ENCODE measurements at regions not wholly inside any gene's neighbourhood (a gene's known extent, or its start where the extent isn't known, plus 50 kb on each side); places are given as distances from the start of the nearest gene placed in this dataset.

DNA sequence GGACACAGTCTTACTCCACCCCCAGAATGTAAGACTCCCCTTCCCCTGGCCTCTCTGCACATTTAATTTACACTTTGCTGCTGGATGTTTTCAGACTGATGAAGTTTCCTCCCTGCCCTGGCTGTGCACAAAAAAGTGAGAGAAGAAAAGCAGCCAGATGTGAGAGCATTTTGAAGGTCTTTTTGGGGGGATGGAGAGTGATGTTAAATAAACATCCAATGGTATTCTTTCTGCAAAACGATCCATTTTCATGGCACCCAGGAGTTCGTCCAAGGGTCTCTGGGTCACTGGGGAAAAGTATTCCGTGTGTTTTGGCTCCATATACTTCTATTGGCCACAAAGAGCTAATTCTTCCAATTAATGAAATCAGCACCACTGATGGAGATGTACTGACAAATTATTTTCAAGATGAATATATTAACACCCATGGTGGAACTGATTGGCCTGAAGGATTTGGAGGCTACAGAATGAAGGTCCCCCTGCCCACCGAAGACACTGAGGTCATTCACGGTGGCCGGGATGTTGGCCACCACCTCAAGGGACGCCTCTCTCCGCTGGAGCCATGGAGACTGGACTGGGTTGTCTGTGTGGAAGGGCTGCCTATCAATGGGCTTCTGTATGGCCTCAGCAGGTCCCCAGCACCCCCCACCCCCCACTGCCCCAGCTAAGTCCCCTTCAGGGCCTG is 107.6 kb upstream of the PKDCC start:
- Histone ChIP-seq H3K4me3 (ENCODE audit: insufficient read depth, low read depth, low read length, poor library complexity, severe bottlenecking) (no peak overlapping the region), H3K36me3 (ENCODE audit: control insufficient read depth, insufficient read depth, low read length) (no peaks in the 10 kb centered on the region), H3K27me3 (replicated peaks; ENCODE audit: control insufficient read depth, insufficient read depth, low read length, poor library complexity, severe bottlenecking) (peaks cover 3% of the 10 kb centered on the region), H3K9me3 (ENCODE audit: control insufficient read depth, low read length) (no peaks in the 10 kb centered on the region), H3K27ac (ENCODE audit: insufficient read depth, low read length, poor library complexity, severe bottlenecking) (no peak overlapping the region), H3K4me1 (ENCODE audit: control insufficient read depth, insufficient read depth, low read length, poor library complexity, severe bottlenecking) (no peaks in the 10 kb centered on the region)
- DNase-seq: no peak

DNA sequence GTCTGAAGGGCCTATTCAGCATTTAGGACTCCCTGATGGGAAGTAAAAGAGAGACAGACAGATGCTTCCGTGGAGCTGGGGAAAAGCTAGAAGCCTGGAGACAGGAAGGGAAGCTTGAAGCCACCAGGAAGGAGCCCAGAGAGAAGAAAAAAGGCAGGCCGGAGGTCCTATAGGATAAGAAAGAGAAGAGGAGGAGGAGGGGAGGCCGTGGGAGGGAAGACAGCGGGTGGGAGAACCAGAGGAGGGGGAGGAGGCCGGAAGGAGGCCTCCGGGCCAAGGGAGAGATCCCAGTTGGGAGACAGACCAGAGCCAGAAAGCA is 107.1 kb upstream of the PKDCC start:
- H3K4me3 ChIP-seq (ENCODE audit: insufficient read depth, low read depth, low read length, poor library complexity, severe bottlenecking): no peak overlapping the region
- no peak for DNase-seq
- peaks cover 3% of the 10 kb centered on the region for H3K27me3 ChIP-seq (replicated peaks; ENCODE audit: control insufficient read depth, insufficient read depth, low read length, poor library complexity, severe bottlenecking)
- no peaks in the 10 kb centered on the region for H3K36me3 ChIP-seq (ENCODE audit: control insufficient read depth, insufficient read depth, low read length)
- H3K27ac ChIP-seq (ENCODE audit: insufficient read depth, low read length, poor library complexity, severe bottlenecking): no peak overlapping the region
- no peaks in the 10 kb centered on the region for H3K9me3 ChIP-seq (ENCODE audit: control insufficient read depth, low read length)
- no peaks in the 10 kb centered on the region for H3K4me1 ChIP-seq (ENCODE audit: control insufficient read depth, insufficient read depth, low read length, poor library complexity, severe bottlenecking)

DNA sequence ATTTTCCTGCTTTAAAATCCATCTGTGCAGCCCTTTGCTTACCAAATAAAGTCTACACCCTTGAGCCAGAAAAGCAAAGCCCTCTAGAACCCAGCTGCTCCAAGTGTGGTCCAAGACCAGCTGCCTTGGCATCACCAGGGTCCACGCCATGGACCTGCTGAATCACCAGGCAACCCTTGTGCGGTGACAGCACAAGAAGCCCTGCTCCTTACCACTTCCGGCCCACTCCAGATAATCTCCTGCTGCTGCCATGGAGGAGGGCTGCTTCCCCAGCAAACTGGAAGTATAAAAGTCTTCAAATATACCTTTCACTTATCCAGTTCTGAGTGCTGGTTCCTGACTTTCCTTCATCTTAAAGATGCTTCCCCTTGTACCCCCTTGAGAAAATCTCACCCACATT is 106.0 kb upstream of the PKDCC start:
- no peak for DNase-seq
- Histone ChIP-seq H3K27me3 (replicated peaks; ENCODE audit: control insufficient read depth, insufficient read depth, low read length, poor library complexity, severe bottlenecking) (peaks cover 3% of the 10 kb centered on the region), H3K4me3 (ENCODE audit: insufficient read depth, low read depth, low read length, poor library complexity, severe bottlenecking) (no peak overlapping the region), H3K27ac (ENCODE audit: insufficient read depth, low read length, poor library complexity, severe bottlenecking) (no peak overlapping the region), H3K36me3 (ENCODE audit: control insufficient read depth, insufficient read depth, low read length) (no peaks in the 10 kb centered on the region), H3K9me3 (ENCODE audit: control insufficient read depth, low read length) (no peaks in the 10 kb centered on the region), H3K4me1 (ENCODE audit: control insufficient read depth, insufficient read depth, low read length, poor library complexity, severe bottlenecking) (no peaks in the 10 kb centered on the region)

DNA sequence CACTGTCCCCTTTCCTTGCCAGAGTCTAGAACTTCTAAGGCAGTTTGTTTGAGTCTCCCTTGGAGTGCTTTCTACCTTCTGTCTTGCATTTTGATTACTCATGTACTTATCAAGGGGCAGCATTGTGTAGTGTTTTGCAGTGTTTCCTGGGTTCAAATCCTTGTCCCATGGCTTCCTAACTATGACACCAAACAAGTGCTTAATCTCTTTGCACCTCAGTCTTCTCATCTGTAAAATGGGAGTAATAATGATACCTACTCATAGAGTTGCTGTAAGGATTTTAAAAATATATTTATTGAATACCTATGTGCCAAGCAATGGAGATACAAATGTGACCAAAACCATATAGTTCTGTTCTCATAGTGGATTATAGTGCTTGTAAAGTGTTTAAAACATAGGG is 105.5 kb upstream of the PKDCC start:
- Histone ChIP-seq H3K27ac (ENCODE audit: insufficient read depth, low read length, poor library complexity, severe bottlenecking) (no peak overlapping the region), H3K9me3 (ENCODE audit: control insufficient read depth, low read length) (no peaks in the 10 kb centered on the region), H3K27me3 (replicated peaks; ENCODE audit: control insufficient read depth, insufficient read depth, low read length, poor library complexity, severe bottlenecking) (peaks cover 3% of the 10 kb centered on the region), H3K4me3 (ENCODE audit: insufficient read depth, low read depth, low read length, poor library complexity, severe bottlenecking) (no peak overlapping the region), H3K4me1 (ENCODE audit: control insufficient read depth, insufficient read depth, low read length, poor library complexity, severe bottlenecking) (no peaks in the 10 kb centered on the region), H3K36me3 (ENCODE audit: control insufficient read depth, insufficient read depth, low read length) (no peaks in the 10 kb centered on the region)
- no peak for DNase-seq

DNA sequence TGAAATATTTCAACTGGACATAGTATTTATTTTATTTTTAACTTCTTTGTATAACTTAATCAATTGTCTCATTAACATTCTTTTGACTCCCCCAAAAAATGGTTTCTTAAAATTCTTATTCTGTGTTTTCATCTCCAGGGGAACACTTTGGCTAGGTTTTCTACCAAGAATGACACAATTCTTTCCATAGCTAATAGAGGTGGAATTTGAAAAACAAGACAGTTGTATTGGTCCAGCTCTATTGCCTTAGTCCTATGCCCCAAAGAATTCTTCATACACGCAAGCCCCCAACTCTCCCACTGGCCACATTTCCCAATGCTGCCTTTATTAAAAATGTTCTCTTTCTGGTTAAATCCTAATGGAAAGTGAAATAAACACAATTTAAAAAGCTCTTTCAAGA is 104.7 kb upstream of the PKDCC start:
- Histone ChIP-seq H3K9me3 (ENCODE audit: control insufficient read depth, low read length) (no peaks in the 10 kb centered on the region), H3K4me3 (ENCODE audit: insufficient read depth, low read depth, low read length, poor library complexity, severe bottlenecking) (no peak overlapping the region), H3K36me3 (ENCODE audit: control insufficient read depth, insufficient read depth, low read length) (no peaks in the 10 kb centered on the region), H3K27ac (ENCODE audit: insufficient read depth, low read length, poor library complexity, severe bottlenecking) (no peak overlapping the region), H3K4me1 (ENCODE audit: control insufficient read depth, insufficient read depth, low read length, poor library complexity, severe bottlenecking) (no peaks in the 10 kb centered on the region), H3K27me3 (replicated peaks; ENCODE audit: control insufficient read depth, insufficient read depth, low read length, poor library complexity, severe bottlenecking) (peaks cover 3% of the 10 kb centered on the region)
- no peak for DNase-seq

DNA sequence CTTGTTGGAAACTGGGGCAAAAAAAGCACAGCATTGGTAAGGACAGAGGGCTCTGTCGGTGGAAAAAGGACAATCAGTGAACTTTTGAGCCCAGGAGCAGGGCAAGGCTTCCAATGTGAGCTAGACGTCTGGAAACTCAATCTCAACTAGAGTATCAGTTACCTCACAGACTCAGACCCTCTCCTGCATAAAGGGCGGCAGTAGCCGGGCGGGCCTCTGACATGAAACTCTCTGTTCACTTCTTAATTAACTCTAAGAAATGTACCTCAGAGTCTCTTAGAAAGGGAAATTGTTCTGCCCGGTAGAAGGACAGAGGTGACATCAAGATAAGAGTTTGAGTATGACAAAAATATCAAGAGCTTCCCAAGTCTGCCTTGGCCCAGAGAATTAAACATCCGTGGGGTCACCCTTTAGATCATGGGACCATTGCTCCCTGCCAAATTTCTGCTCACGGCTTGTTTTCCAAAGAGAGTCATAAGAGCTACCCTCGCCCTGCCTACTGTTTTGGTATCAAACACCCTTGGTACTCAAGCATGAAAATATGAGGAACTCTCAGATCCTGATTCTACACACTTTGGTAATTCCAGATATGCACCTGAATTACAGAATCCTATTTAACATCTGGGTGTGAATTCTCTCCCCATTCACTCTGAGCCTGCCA is 103.5 kb upstream of the PKDCC start:
- no peak for DNase-seq
- Histone ChIP-seq H3K36me3 (ENCODE audit: control insufficient read depth, insufficient read depth, low read length) (no peaks in the 10 kb centered on the region), H3K4me1 (ENCODE audit: control insufficient read depth, insufficient read depth, low read length, poor library complexity, severe bottlenecking) (no peaks in the 10 kb centered on the region), H3K9me3 (ENCODE audit: control insufficient read depth, low read length) (no peaks in the 10 kb centered on the region), H3K27ac (ENCODE audit: insufficient read depth, low read length, poor library complexity, severe bottlenecking) (no peak overlapping the region), H3K27me3 (replicated peaks; ENCODE audit: control insufficient read depth, insufficient read depth, low read length, poor library complexity, severe bottlenecking) (no peaks in the 10 kb centered on the region), H3K4me3 (ENCODE audit: insufficient read depth, low read depth, low read length, poor library complexity, severe bottlenecking) (no peak overlapping the region)

DNA sequence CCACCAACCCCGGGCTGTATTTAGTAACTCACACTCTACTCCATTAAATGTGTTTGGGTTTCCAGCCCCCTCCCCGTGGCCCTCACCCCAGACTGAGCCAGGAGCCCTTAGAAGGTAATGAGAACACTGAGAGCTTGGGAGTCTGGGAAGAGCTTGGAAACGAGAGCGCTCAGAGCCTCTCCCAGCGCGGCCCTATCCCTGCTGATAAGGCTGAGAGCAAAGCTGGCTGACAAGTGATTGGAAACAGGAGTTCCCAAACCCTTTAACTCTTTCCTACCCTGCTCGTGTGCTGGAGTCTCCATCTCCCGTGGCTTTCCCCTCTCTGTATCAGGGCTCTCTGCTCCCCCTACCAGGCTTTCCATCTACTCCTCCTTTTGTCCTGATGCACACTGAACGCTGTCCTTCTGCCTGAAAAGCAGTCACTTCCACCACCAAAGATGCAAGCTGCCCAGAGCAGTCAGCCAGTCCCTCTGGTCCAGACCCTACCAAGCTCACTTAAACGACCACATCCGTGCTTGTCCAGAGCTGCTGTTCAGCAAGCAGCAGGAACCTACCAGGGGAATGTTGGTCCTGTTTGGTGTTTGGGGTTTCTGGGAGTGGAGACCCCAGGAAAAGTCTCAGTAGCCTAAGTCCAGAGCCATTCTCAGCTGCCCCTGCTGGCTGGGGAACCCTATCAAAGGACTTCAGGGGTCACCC is 100.0 kb upstream of the PKDCC start:
- H3K4me1 ChIP-seq (ENCODE audit: control insufficient read depth, insufficient read depth, low read length, poor library complexity, severe bottlenecking): no peaks in the 10 kb centered on the region
- no peak overlapping the region for H3K4me3 ChIP-seq (ENCODE audit: insufficient read depth, low read depth, low read length, poor library complexity, severe bottlenecking)
- H3K36me3 ChIP-seq (ENCODE audit: control insufficient read depth, insufficient read depth, low read length): no peaks in the 10 kb centered on the region
- DNase-seq: no peak
- no peak overlapping the region for H3K27ac ChIP-seq (ENCODE audit: insufficient read depth, low read length, poor library complexity, severe bottlenecking)
- no peaks in the 10 kb centered on the region for H3K27me3 ChIP-seq (replicated peaks; ENCODE audit: control insufficient read depth, insufficient read depth, low read length, poor library complexity, severe bottlenecking)
- H3K9me3 ChIP-seq (ENCODE audit: control insufficient read depth, low read length): no peaks in the 10 kb centered on the region

DNA sequence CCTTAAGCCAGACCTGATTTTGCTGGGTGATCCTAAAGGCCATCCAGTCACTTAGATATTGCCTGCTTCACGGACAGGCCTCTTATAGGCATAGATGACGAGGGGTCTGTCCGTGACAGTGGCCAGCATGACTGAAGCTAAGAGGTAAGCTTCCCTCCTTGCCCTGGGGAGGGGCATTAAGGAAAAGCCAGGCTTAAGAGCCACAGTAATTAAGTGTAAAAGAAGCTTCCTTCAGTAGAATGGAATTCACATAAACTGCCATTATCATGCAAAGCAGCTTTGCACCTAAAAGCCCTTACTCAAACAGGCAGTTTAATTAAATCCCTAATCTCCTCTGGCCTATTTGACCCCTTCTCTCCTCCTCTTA is 99.4 kb upstream of the PKDCC start:
- Histone ChIP-seq H3K9me3 (ENCODE audit: control insufficient read depth, low read length) (no peaks in the 10 kb centered on the region), H3K4me3 (ENCODE audit: insufficient read depth, low read depth, low read length, poor library complexity, severe bottlenecking) (no peak overlapping the region), H3K27ac (ENCODE audit: insufficient read depth, low read length, poor library complexity, severe bottlenecking) (no peak overlapping the region), H3K36me3 (ENCODE audit: control insufficient read depth, insufficient read depth, low read length) (no peaks in the 10 kb centered on the region), H3K27me3 (replicated peaks; ENCODE audit: control insufficient read depth, insufficient read depth, low read length, poor library complexity, severe bottlenecking) (no peaks in the 10 kb centered on the region), H3K4me1 (ENCODE audit: control insufficient read depth, insufficient read depth, low read length, poor library complexity, severe bottlenecking) (no peaks in the 10 kb centered on the region)
- DNase-seq: no peak

DNA sequence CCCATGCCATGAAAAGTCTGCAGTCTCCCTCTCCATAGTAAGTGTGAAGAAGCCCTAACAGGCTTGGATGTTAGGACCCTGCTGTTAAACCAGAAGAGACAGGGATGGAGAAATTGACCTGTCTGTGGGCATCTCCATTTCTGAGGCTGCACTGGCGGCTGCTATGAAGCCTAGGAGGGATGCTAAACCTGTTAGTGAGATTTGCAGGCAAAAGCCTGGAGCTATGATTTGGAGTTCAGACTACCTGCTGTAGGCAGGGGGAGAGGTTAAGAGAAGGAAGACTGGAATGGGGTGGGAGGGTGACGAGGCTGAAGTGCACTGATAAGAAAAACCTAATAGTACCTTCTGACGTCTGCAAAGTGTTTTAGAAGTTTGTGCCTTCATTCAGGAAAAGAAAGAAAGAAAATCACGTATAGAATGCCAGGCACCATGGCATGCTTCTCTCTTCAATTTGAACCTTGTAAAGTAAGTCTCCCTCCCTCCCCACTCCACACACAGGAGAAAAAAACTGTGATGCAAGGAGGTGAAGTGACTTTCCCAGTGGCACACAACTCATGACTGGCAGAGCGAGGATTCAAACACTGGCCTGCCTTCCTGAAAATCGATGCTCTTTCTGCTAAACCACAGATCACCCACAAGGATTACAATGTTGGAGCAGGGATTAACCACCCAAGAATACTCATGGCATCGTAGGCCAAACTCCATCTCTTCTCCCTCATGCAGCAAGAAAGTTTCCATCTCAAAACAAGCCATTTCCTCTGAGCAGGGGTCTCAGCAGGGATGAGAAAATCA is 98.5 kb upstream of the PKDCC start:
- Histone ChIP-seq H3K36me3 (ENCODE audit: control insufficient read depth, insufficient read depth, low read length) (no peaks in the 10 kb centered on the region), H3K27ac (ENCODE audit: insufficient read depth, low read length, poor library complexity, severe bottlenecking) (no peak overlapping the region), H3K9me3 (ENCODE audit: control insufficient read depth, low read length) (no peaks in the 10 kb centered on the region), H3K4me3 (ENCODE audit: insufficient read depth, low read depth, low read length, poor library complexity, severe bottlenecking) (no peak overlapping the region), H3K27me3 (replicated peaks; ENCODE audit: control insufficient read depth, insufficient read depth, low read length, poor library complexity, severe bottlenecking) (no peaks in the 10 kb centered on the region), H3K4me1 (ENCODE audit: control insufficient read depth, insufficient read depth, low read length, poor library complexity, severe bottlenecking) (no peaks in the 10 kb centered on the region)
- no peak for DNase-seq

All from effector memory CD4-positive, alpha-beta T cell (primary cell).